Peyer's patch (tissue), 4 donors: ENCODE measurements at regions not wholly inside any gene's neighbourhood (a gene's known extent, or its start where the extent isn't known, plus 50 kb on each side); places are given as distances from the start of the nearest gene placed in this dataset.

ENCODE experiments used
- DNase-seq, 3 donors: peaks; one replicate each; pipeline ENCODE4 v3.0.0-alpha.2; 2017 to 2019
- H3K27ac ChIP-seq, 4 donors: fragments of 200-600 bp; sonication (generic); one replicate each; pipeline ENCODE4 v1.5.1; 2016 to 2019
- H3K27me3 ChIP-seq, 2 donors: fragments of 200-600 bp; sonication (generic); one replicate each; pipeline ENCODE4 v1.5.1; 2019
- H3K36me3 ChIP-seq, 3 donors: fragments of 200-600 bp; sonication (generic); one replicate each; pipeline ENCODE4 v1.5.1; 2016 to 2019
- H3K4me1 ChIP-seq, 4 donors: fragments of 200-600 bp; sonication (generic); one replicate each; pipeline ENCODE4 v1.5.1; 2016 to 2019
- H3K4me3 ChIP-seq, 4 donors: fragments of 200-600 bp; sonication (generic); 1 replicate in 3 of 4; 2 replicates in 1 of 4; pipeline ENCODE4 v1.5.1; 2016 to 2019; ENCODE audit warnings: mild to moderate bottlenecking in 1 of 4
- H3K9me3 ChIP-seq, 4 donors: fragments of 200-600 bp; sonication (generic); one replicate each; pipeline ENCODE4 v1.5.1; 2016 to 2019; ENCODE audit warnings: mild to moderate bottlenecking in 1 of 4
- CTCF ChIP-seq, 6 experiments: fragments of 450-650 bp in 4 of 6; fragments of 200-600 bp in 2 of 6; sonication (generic) in 1 of 6; IDR thresholded peaks; one replicate each; pipeline ENCODE4 v1.5.1; 2017 to 2019; ENCODE audit warnings: antibody characterized with exemption in 6 of 6, mild to moderate bottlenecking in 3 of 6, moderate library complexity in 1 of 6
- POLR2A ChIP-seq, 2 donors: fragments of 450-650 bp; IDR thresholded peaks; one replicate each; pipeline ENCODE4 v1.5.1; 2017; ENCODE audit warnings: antibody characterized with exemption in 2 of 2, mild to moderate bottlenecking in 2 of 2, moderate library complexity in 2 of 2

- Histone ChIP-seq H3K4me3 (no peak overlapping the region), H3K9me3 (no peaks in the 10 kb centered on the region), H3K27ac (no peak overlapping the region), H3K36me3 (no peaks in the 10 kb centered on the region), H3K4me1 (no peaks in the 10 kb centered on the region), H3K27me3 (no peaks in the 10 kb centered on the region)
- TF ChIP-seq POLR2A (IDR thresholded peaks at IDR 0.05) (no peak), CTCF (IDR thresholded peaks at IDR 0.05) (no peak)
- DNase-seq = no peak
Observed at GRCh38 chr6:74946961-74947360, 258.9 kb downstream of the COL12A1 start.

GRCh38 chr6:74942130-74942529, 263.7 kb downstream of the COL12A1 start:
- H3K36me3 ChIP-seq = no peaks in the 10 kb centered on the region
- H3K9me3 ChIP-seq = no peaks in the 10 kb centered on the region
- no peak for DNase-seq
- H3K4me3 ChIP-seq = no peak overlapping the region
- H3K27me3 ChIP-seq = no peaks in the 10 kb centered on the region
- TF ChIP-seq POLR2A (IDR thresholded peaks at IDR 0.05) (no peak), CTCF (IDR thresholded peaks at IDR 0.05) (no peak)
- H3K4me1 ChIP-seq = no peaks in the 10 kb centered on the region
- no peak overlapping the region for H3K27ac ChIP-seq

- TF ChIP-seq POLR2A (IDR thresholded peaks at IDR 0.05) (no peak), CTCF (IDR thresholded peaks at IDR 0.05) (no peak)
- Histone ChIP-seq H3K9me3 (no peaks in the 10 kb centered on the region), H3K27me3 (no peaks in the 10 kb centered on the region), H3K4me1 (no peaks in the 10 kb centered on the region), H3K27ac (no peak overlapping the region), H3K4me3 (no peak overlapping the region), H3K36me3 (no peaks in the 10 kb centered on the region)
- DNase-seq = no peak
Observed at GRCh38 chr6:74941424-74941823, 264.4 kb downstream of the COL12A1 start.

GRCh38 chr6:74939721-74940620, 265.9 kb downstream of the COL12A1 start:
- Histone ChIP-seq H3K4me3 (no peak overlapping the region), H3K27ac (no peak overlapping the region), H3K27me3 (no peaks in the 10 kb centered on the region), H3K9me3 (no peaks in the 10 kb centered on the region), H3K36me3 (no peaks in the 10 kb centered on the region), H3K4me1 (no peaks in the 10 kb centered on the region)
- no peak for DNase-seq
- no peak for TF ChIP-seq POLR2A (IDR thresholded peaks at IDR 0.05)

- no peak overlapping the region for H3K4me3 ChIP-seq
- no peaks in the 10 kb centered on the region for H3K9me3 ChIP-seq
- no peaks in the 10 kb centered on the region for H3K27me3 ChIP-seq
- no peaks in the 10 kb centered on the region for H3K4me1 ChIP-seq
- TF ChIP-seq POLR2A (IDR thresholded peaks at IDR 0.05) = no peak
- TF ChIP-seq CTCF (IDR thresholded peaks at IDR 0.05) = no peak
- no peak for DNase-seq
- H3K27ac ChIP-seq = no peak overlapping the region
- no peaks in the 10 kb centered on the region for H3K36me3 ChIP-seq
Observed at GRCh38 chr6:74939151-74939708, 266.6 kb downstream of the COL12A1 start.

GRCh38 chr6:74937936-74938335, 267.9 kb downstream of the COL12A1 start:
- Histone ChIP-seq H3K27ac (no peak overlapping the region), H3K4me3 (no peak overlapping the region), H3K4me1 (no peaks in the 10 kb centered on the region), H3K9me3 (no peaks in the 10 kb centered on the region), H3K36me3 (no peaks in the 10 kb centered on the region), H3K27me3 (no peaks in the 10 kb centered on the region)
- DNase-seq = no peak
- TF ChIP-seq CTCF (IDR thresholded peaks at IDR 0.05) = no peak
- no peak for TF ChIP-seq POLR2A (IDR thresholded peaks at IDR 0.05)
